ENCODE measurements at regions not wholly inside any gene's neighbourhood (a gene's known extent, or its start where the extent isn't known, plus 50 kb on each side); places are given as distances from the start of the nearest gene placed in this dataset.

GRCh38 chr21:37987668-37988067, 71.4 kb upstream of the KCNJ6 start:
- TF ChIP-seq ZNF571 (tag by site-specific recombination; IDR thresholded peaks at IDR 0.05) (no peak), YY1 (tag by site-specific recombination; IDR thresholded peaks at IDR 0.05) (no peak), ZNF629 (tag by site-specific recombination; IDR thresholded peaks at IDR 0.05) (no peak), ZNF561 (tag by site-specific recombination; IDR thresholded peaks at IDR 0.05; ENCODE audit: borderline replicate concordance) (no peak), ZSCAN16 (tag by site-specific recombination; IDR thresholded peaks at IDR 0.05) (no peak)
- TF ChIP-seq, protein P1, sequence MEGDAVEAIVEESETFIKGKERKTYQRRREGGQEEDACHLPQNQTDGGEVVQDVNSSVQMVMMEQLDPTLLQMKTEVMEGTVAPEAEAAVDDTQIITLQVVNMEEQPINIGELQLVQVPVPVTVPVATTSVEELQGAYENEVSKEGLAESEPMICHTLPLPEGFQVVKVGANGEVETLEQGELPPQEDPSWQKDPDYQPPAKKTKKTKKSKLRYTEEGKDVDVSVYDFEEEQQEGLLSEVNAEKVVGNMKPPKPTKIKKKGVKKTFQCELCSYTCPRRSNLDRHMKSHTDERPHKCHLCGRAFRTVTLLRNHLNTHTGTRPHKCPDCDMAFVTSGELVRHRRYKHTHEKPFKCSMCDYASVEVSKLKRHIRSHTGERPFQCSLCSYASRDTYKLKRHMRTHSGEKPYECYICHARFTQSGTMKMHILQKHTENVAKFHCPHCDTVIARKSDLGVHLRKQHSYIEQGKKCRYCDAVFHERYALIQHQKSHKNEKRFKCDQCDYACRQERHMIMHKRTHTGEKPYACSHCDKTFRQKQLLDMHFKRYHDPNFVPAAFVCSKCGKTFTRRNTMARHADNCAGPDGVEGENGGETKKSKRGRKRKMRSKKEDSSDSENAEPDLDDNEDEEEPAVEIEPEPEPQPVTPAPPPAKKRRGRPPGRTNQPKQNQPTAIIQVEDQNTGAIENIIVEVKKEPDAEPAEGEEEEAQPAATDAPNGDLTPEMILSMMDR (tag by site-specific recombination; IDR thresholded peaks at IDR 0.05), result no peak
- TF ChIP-seq, protein P2, sequence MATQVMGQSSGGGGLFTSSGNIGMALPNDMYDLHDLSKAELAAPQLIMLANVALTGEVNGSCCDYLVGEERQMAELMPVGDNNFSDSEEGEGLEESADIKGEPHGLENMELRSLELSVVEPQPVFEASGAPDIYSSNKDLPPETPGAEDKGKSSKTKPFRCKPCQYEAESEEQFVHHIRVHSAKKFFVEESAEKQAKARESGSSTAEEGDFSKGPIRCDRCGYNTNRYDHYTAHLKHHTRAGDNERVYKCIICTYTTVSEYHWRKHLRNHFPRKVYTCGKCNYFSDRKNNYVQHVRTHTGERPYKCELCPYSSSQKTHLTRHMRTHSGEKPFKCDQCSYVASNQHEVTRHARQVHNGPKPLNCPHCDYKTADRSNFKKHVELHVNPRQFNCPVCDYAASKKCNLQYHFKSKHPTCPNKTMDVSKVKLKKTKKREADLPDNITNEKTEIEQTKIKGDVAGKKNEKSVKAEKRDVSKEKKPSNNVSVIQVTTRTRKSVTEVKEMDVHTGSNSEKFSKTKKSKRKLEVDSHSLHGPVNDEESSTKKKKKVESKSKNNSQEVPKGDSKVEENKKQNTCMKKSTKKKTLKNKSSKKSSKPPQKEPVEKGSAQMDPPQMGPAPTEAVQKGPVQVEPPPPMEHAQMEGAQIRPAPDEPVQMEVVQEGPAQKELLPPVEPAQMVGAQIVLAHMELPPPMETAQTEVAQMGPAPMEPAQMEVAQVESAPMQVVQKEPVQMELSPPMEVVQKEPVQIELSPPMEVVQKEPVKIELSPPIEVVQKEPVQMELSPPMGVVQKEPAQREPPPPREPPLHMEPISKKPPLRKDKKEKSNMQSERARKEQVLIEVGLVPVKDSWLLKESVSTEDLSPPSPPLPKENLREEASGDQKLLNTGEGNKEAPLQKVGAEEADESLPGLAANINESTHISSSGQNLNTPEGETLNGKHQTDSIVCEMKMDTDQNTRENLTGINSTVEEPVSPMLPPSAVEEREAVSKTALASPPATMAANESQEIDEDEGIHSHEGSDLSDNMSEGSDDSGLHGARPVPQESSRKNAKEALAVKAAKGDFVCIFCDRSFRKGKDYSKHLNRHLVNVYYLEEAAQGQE (tag by site-specific recombination; IDR thresholded peaks at IDR 0.05), result no peak
